NCI-H446 treated with DMSO at 0.1 percent for 48 hours (cell line): ENCODE measurements at regions not wholly inside any gene's neighbourhood (a gene's known extent, or its start where the extent isn't known, plus 50 kb on each side); places are given as distances from the start of the nearest gene placed in this dataset.

Source experiments
- DNase-seq: peaks from one replicate; lab custom pipeline; 2025; lab: John Stamatoyannopoulos, UW

GRCh38 chr2:2828774-2829368, 497.8 kb upstream of the MYT1L start:
- DNase-seq, result no peak

GRCh38 chr2:2827761-2828221, 496.7 kb upstream of the MYT1L start:
- DNase-seq, result no peak

GRCh38 chr2:2827046-2827636, 496.1 kb upstream of the MYT1L start:
- DNase-seq, result no peak

GRCh38 chr2:2826621-2827020, 495.5 kb upstream of the MYT1L start:
- DNase-seq, result no peak

- DNase-seq, result no peak
Observed at GRCh38 chr2:2826209-2826551, 495.1 kb upstream of the MYT1L start.

- no peak for DNase-seq
Observed at GRCh38 chr2:2825516-2826208, 494.6 kb upstream of the MYT1L start.

- DNase-seq, result no peak
Observed at GRCh38 chr2:2825062-2825461, 494.0 kb upstream of the MYT1L start.

- no peak for DNase-seq
Observed at GRCh38 chr2:2824588-2824987, 493.5 kb upstream of the MYT1L start.

GRCh38 chr2:2823061-2823753, 492.1 kb upstream of the MYT1L start:
- no peak for DNase-seq

GRCh38 chr2:2822143-2822542, 491.1 kb upstream of the MYT1L start:
- no peak for DNase-seq

GRCh38 chr2:2812648-2813047, 481.6 kb upstream of the MYT1L start:
- DNase-seq, result no peak

- DNase-seq, result no peak
Observed at GRCh38 chr2:2812117-2812516, 481.0 kb upstream of the MYT1L start.

GRCh38 chr2:2810504-2810903, 479.4 kb upstream of the MYT1L start:
- DNase-seq, result no peak

- DNase-seq, result no peak
Observed at GRCh38 chr2:2809771-2810170, 478.7 kb upstream of the MYT1L start.

GRCh38 chr2:2808551-2809058, 477.5 kb upstream of the MYT1L start:
- DNase-seq, result no peak

- DNase-seq, result no peak
Observed at GRCh38 chr2:2806711-2807110, 475.6 kb upstream of the MYT1L start.

- no peak for DNase-seq
Observed at GRCh38 chr2:2805263-2805662, 474.2 kb upstream of the MYT1L start.

- DNase-seq, result no peak
Observed at GRCh38 chr2:2804528-2804927, 473.5 kb upstream of the MYT1L start.

- DNase-seq, result no peak
Observed at GRCh38 chr2:2801458-2801857, 470.4 kb upstream of the MYT1L start.

- DNase-seq, result no peak
Observed at GRCh38 chr2:2800697-2801096, 469.6 kb upstream of the MYT1L start.

- no peak for DNase-seq
Observed at GRCh38 chr2:2800001-2800400, 468.9 kb upstream of the MYT1L start.

GRCh38 chr2:2799151-2799697, 468.1 kb upstream of the MYT1L start:
- no peak for DNase-seq

GRCh38 chr2:2798337-2798736, 467.3 kb upstream of the MYT1L start:
- DNase-seq, result no peak
